T follicular helper cell (primary cell): ENCODE measurements at regions not wholly inside any gene's neighbourhood (a gene's known extent, or its start where the extent isn't known, plus 50 kb on each side); places are given as distances from the start of the nearest gene placed in this dataset.
"Not testable (repeated sequence)": the region's sequence is repeated elsewhere in the genome, so short reads cannot be mapped to it uniquely, and the experiment has no call there.

Experiments
- DNase-seq: peaks from one replicate; pipeline ENCODE4 v3.0.0-alpha.2; 2020; ENCODE audit warnings: low read depth

- DNase-seq: no peak
Measured at GRCh38 chr1:181948372-181948771, 113.1 kb downstream of the ZNF648 start.

DNA sequence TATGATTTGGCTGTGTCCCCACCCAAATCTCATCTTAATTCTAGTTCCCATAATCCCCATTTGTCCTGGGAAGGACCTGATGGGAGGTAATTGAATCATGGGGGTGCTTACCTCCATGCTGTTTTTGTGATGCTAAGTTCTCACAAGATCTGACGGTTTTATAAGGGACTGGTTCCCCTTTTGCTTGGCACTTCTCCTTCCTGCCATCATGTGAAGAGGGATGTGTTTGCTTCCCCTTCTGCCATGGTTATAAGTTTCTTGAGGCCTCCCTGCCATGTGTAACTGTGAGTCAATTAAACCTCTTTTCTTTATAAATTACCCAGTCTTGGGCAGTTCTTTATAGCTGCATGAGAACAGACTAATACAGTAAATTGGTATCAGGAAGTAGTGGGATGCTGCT, 114.1 kb downstream of the ZNF648 start:
- DNase-seq: no peak

GRCh38 chr1:181936768-181937581, 124.5 kb downstream of the ZNF648 start:
- peak; percentile 12 for DNase-seq

- no peak for DNase-seq
Measured at GRCh38 chr1:181936269-181936668, 125.2 kb downstream of the ZNF648 start.

GRCh38 chr1:181931873-181932272, 129.6 kb downstream of the ZNF648 start:
- no peak for DNase-seq

- no peak for DNase-seq
Measured at GRCh38 chr1:181930187-181930586, 131.3 kb downstream of the ZNF648 start.

GRCh38 chr1:181926697-181927096, 134.8 kb downstream of the ZNF648 start:
- no peak for DNase-seq

GRCh38 chr1:181924034-181924433, 137.5 kb downstream of the ZNF648 start:
- DNase-seq: not testable (repeated sequence)

DNA sequence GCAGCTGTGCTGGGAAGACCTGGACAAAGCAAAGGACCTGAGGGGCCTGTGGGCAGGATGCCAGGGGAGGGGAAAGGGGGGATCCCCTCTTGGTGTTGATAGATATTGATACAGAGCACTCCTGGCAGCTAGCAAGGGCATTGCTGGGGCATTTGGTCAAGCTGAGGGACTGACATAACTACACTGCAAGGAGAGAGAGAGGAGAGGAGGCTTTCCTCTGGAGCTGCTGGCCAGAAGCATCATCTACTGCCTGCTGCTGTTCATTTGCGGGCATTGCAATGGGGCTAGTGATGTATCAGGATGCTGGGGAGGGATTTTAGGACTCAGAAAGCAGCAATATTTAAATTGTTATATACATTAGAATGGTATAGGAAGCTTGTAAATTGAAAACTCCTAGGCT, 142.0 kb downstream of the ZNF648 start:
- DNase-seq: no peak

GRCh38 chr1:181918880-181919525, 142.5 kb downstream of the ZNF648 start:
- DNase-seq: no peak

DNA sequence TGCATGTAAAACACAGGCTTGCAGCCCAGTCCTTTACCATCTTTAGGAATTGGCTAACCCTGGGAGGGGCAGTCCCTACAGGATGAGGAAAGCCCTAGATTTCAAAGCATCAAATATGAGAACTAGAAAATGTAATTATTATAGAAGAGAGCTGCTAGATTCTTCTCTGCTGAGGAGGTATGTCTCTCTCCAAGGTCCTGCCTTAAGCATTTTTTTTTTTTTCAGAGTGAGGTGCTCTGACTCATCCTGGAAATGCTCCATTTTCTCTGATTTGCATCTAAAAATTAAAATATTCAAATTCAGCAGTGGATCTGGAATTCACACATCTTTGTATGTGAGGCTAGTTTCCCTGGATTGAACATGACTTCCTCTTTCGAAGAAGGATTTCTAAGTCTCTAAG, 149.8 kb downstream of the ZNF648 start:
- no peak for DNase-seq

DNA sequence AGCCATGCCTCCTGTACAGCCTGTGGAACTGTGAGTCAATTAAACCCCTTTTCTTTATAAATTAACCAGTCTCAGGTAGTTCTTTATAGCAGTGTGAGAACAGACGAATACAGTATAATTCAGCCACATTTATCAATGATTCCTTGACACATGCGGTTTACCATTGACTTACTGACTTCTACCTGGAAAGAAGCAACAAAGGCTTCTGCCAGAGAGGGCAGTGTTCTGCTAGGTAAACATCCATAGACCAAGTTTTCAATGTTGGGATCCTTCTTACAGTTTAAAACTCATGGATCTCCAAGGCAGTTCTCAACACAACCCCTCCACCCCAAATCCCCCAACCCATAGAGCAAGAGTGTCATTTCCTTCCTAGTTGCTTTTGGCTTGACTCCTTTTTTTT, 150.6 kb downstream of the ZNF648 start:
- no peak for DNase-seq

GRCh38 chr1:181909010-181909409, 152.5 kb downstream of the ZNF648 start:
- DNase-seq: no peak

- no peak for DNase-seq
Measured at GRCh38 chr1:181906631-181907030, 154.9 kb downstream of the ZNF648 start.

DNA sequence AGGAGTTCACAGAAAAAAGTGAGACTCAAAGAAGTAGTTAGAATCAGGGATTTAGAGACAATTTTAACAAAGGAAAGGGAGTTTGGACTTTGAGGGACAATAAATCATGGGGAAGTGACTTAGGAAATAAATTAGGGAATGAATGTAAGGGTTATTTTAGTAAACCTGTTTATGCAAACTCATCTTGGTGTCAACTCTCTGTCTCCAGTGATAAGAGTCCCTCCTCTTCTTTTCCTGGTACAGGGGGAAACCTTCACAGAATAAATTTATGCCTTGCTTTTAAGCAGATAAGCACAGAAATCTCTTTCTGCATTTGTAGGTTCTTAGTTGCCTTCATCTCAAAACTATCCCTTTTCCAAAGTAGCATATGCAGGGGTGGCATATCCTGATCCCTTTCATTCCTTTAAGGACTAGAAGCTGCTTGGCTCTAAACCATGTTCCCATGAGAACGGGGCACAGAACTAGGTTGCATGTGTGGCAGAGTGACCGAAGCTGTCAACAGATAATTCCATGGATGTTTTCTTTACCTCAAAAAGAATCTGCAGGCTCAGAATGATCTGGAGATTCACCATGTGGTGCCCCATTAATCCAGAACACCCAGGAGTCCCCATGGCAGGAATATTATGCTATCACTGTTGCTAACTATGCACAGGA, 155.4 kb downstream of the ZNF648 start:
- no peak for DNase-seq

DNA sequence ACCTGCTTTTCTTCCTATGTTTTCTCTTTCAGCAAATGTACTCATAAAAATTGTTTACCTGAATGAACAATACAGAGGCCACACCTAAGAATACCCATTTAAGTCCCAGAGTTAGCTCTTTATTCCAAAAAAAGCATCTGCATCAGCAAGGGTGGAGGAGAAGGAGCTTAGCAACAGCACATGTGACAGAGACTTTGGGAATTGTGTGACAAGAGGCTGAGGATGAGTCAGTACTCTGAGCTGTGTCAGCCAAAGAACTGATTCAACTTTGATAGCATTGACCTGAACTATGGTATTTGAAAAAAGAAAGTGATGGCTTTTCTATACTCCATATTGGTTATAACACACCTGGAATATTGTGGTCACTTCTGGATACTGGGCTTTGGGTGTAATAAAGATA, 162.7 kb downstream of the ZNF648 start:
- DNase-seq: no peak

DNA sequence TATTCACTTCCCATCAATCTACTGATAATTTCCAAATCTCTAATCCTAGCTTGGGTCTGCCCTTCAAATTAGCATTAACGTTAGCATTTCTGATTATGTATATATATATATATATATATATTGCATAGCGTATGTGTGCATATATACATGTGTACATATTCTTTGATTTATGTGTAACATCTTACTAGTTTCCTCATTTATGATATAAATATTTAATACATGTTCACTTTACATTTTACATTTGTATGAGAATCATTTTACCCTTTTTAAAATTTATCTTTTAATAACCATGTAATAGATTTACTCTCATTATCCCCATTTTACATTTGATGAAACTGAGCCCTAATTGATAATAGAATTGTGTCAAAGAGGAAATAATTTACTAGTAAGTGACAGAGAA, 164.7 kb downstream of the ZNF648 start:
- no peak for DNase-seq

- no peak for DNase-seq
Measured at GRCh38 chr1:181894439-181894859, 167.1 kb downstream of the ZNF648 start.

- DNase-seq: no peak
Measured at GRCh38 chr1:181893937-181894336, 167.6 kb downstream of the ZNF648 start.

DNA sequence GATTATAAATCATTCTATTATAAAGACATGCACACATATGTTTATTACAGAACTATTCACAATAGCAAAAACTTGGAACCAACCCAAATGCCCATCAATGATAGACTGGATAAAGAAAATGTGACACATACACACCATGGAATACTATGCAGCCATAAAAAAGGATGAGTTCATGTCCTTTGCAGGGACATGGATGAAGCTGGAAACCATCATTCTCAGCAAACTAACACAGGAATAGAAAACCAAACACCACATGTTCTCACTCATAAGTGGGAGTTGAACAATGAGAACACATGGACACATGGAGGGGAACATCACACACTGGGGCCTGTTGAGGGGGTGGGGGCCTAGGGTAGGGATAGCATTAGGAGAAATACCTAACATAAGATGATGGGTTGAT, 168.4 kb downstream of the ZNF648 start:
- DNase-seq: not testable (repeated sequence)

DNA sequence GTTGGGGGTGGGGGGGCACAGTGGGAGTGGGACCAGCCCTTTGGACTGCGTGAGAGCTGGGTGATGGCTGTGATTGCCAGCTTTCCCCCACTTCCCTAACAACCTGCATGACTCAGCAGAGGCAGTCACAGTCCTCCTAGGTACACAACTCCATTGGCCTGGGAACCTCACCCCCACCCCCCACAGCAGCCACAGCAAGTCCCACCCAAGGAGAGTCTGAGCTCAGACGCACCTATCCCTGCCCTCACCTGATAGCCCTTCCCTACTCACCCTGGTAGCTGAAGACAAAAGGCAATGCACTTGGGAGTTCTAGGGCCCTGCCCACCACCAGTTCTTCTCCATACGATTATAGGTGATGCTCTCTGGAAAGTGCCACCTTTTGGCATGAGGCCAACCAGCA, 188.9 kb downstream of the ZNF648 start:
- no peak for DNase-seq

DNA sequence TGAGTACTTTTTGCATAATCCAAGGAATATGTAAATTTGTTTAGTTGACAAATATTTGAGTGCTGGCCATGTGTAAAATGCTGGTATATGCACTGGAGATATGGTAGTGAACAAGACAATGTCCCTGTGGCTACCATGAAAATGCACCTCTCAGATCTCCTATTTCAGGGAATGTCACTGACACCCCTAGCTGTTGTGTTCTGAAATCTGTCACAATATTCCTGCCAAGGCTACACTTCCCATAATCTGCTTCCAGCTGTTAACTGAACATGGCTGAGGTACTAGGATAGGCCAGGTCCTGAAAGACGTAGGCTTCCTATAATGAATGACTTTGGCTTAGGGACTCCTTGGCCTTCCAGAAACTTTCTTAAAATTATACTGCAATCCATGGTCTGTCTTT, 197.8 kb downstream of the ZNF648 start:
- DNase-seq: no peak

DNA sequence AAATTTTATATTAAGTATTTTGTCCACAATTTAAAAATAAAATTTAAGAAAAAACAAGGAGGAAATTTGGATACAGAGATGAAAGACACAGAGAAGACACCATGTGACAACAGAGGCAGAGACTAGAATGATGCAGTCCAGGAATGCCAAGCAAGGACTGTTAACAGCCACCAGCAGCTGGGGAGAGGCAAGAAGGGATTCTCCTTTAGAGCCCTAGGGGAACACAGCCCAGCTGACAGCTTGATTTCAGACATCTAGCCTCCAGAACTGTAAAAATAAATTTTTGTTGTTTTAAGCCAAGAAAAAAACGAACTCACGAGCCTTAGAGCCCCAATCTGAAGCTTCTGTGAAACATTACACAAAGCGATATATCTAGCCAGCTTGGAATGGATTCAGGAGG, 198.5 kb downstream of the ZNF648 start:
- no peak for DNase-seq
